ENCODE measurements at regions not wholly inside any gene's neighbourhood (a gene's known extent, or its start where the extent isn't known, plus 50 kb on each side); places are given as distances from the start of the nearest gene placed in this dataset.

GRCh38 chr3:95088464-95088863 is 1025.6 kb downstream of the NSUN3 start:
- TF ChIP-seq, protein P1, sequence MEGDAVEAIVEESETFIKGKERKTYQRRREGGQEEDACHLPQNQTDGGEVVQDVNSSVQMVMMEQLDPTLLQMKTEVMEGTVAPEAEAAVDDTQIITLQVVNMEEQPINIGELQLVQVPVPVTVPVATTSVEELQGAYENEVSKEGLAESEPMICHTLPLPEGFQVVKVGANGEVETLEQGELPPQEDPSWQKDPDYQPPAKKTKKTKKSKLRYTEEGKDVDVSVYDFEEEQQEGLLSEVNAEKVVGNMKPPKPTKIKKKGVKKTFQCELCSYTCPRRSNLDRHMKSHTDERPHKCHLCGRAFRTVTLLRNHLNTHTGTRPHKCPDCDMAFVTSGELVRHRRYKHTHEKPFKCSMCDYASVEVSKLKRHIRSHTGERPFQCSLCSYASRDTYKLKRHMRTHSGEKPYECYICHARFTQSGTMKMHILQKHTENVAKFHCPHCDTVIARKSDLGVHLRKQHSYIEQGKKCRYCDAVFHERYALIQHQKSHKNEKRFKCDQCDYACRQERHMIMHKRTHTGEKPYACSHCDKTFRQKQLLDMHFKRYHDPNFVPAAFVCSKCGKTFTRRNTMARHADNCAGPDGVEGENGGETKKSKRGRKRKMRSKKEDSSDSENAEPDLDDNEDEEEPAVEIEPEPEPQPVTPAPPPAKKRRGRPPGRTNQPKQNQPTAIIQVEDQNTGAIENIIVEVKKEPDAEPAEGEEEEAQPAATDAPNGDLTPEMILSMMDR (IDR thresholded peaks at IDR 0.05; ENCODE audit: poor library complexity) = no peak
- TF ChIP-seq EZH2 (IDR thresholded peaks at IDR 0.05; ENCODE audit: borderline replicate concordance) (no peak), EZH2phosphoT487 (IDR thresholded peaks at IDR 0.05; ENCODE audit: low read depth, severe bottlenecking, unreplicated experiment) (no peak)
- DNase-seq (ENCODE audit: low spot score) = no peak
- H3K4me2 ChIP-seq = no peak overlapping the region
- H4K20me1 ChIP-seq (ENCODE audit: insufficient read depth, poor library complexity, severe bottlenecking) = no peaks in the 10 kb centered on the region
- H3K36me3 ChIP-seq (replicated peaks; ENCODE audit: insufficient read depth, low read depth) = no peaks in the 10 kb centered on the region
- H3K4me1 ChIP-seq (ENCODE audit: insufficient read depth) = no peaks in the 10 kb centered on the region
- no peak overlapping the region for H2AFZ ChIP-seq
- no peaks in the 10 kb centered on the region for H3K79me2 ChIP-seq
- H3K4me3 ChIP-seq = no peak overlapping the region
- no peaks in the 10 kb centered on the region for H3K9me3 ChIP-seq (ENCODE audit: low read depth)
- 94% methylated on average over 5 of the region's 5 CpGs for WGBS (ENCODE audit: low lambda C conversion rate, missing lambda C conversion rate)
- no peaks in the 10 kb centered on the region for H3K9me2 ChIP-seq (replicated peaks; ENCODE audit: insufficient read depth)
- H3K27ac ChIP-seq = no peak overlapping the region
- no peaks in the 10 kb centered on the region for H3K27me3 ChIP-seq

- no peaks in the 10 kb centered on the region for H4K20me1 ChIP-seq (ENCODE audit: insufficient read depth, poor library complexity, severe bottlenecking)
- TF ChIP-seq, protein P1 (IDR thresholded peaks at IDR 0.05; ENCODE audit: poor library complexity) = no peak
- no peak for TF ChIP-seq EZH2 (IDR thresholded peaks at IDR 0.05; ENCODE audit: borderline replicate concordance)
- TF ChIP-seq EZH2phosphoT487 (IDR thresholded peaks at IDR 0.05; ENCODE audit: low read depth, severe bottlenecking, unreplicated experiment) = no peak
- no peaks in the 10 kb centered on the region for H3K9me2 ChIP-seq (replicated peaks; ENCODE audit: insufficient read depth)
- H3K36me3 ChIP-seq (replicated peaks; ENCODE audit: insufficient read depth, low read depth) = no peaks in the 10 kb centered on the region
- WGBS (ENCODE audit: low lambda C conversion rate, missing lambda C conversion rate) = 91% methylated on average over 3 of the region's 3 CpGs
- H3K4me1 ChIP-seq (ENCODE audit: insufficient read depth) = no peaks in the 10 kb centered on the region
- no peaks in the 10 kb centered on the region for H3K27me3 ChIP-seq
- H2AFZ ChIP-seq = no peak overlapping the region
- no peaks in the 10 kb centered on the region for H3K79me2 ChIP-seq
- no peak overlapping the region for H3K4me2 ChIP-seq
- no peak overlapping the region for H3K4me3 ChIP-seq
- H3K27ac ChIP-seq = no peak overlapping the region
- H3K9me3 ChIP-seq (ENCODE audit: low read depth) = no peaks in the 10 kb centered on the region
- peak; percentile 6 for DNase-seq (ENCODE audit: low spot score)
These were observed 1034.6 kb downstream of the NSUN3 start for GRCh38 chr3:95097493-95097892.

GRCh38 chr3:95120921-95121320 is 1058.1 kb downstream of the NSUN3 start:
- no peak overlapping the region for H3K4me3 ChIP-seq
- no peaks in the 10 kb centered on the region for H3K27me3 ChIP-seq
- no peak for TF ChIP-seq EZH2 (IDR thresholded peaks at IDR 0.05; ENCODE audit: borderline replicate concordance)
- no peak for TF ChIP-seq EZH2phosphoT487 (IDR thresholded peaks at IDR 0.05; ENCODE audit: low read depth, severe bottlenecking, unreplicated experiment)
- TF ChIP-seq, protein P1 (IDR thresholded peaks at IDR 0.05; ENCODE audit: poor library complexity) = no peak
- DNase-seq (ENCODE audit: low spot score) = no peak
- H3K36me3 ChIP-seq (replicated peaks; ENCODE audit: insufficient read depth, low read depth) = no peaks in the 10 kb centered on the region
- no peak overlapping the region for H3K4me2 ChIP-seq
- WGBS (ENCODE audit: low lambda C conversion rate, missing lambda C conversion rate) = 56% methylated on average over 3 of the region's 3 CpGs
- H3K9me2 ChIP-seq (replicated peaks; ENCODE audit: insufficient read depth) = no peaks in the 10 kb centered on the region
- no peaks in the 10 kb centered on the region for H3K4me1 ChIP-seq (ENCODE audit: insufficient read depth)
- H3K27ac ChIP-seq = no peak overlapping the region
- H4K20me1 ChIP-seq (ENCODE audit: insufficient read depth, poor library complexity, severe bottlenecking) = no peaks in the 10 kb centered on the region
- H3K79me2 ChIP-seq = no peaks in the 10 kb centered on the region
- peak overlapping the region; percentile 55 for H2AFZ ChIP-seq
- H3K9me3 ChIP-seq (ENCODE audit: low read depth) = no peaks in the 10 kb centered on the region

DNA sequence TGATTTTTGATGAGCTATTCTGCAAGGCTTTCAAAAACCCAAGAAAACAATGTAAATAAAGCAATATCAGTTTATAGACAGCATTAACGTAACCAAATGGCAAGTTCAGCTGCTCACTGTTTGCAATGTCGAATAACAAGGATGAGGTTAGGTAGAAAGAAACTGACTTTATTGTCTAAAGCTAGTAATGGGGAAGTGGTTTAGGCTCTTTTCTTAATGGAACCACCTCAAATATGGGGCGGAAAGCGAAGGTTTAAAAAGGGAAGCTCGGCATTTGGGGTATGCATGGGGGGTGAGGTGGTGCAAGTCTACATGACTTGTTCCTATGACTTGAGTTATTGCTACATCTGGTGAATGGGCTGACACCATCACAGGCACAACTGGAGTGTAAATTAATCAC is 1060.2 kb downstream of the NSUN3 start:
- no peaks in the 10 kb centered on the region for H3K4me1 ChIP-seq (ENCODE audit: insufficient read depth)
- H3K27me3 ChIP-seq = no peaks in the 10 kb centered on the region
- no peaks in the 10 kb centered on the region for H3K36me3 ChIP-seq (replicated peaks; ENCODE audit: insufficient read depth, low read depth)
- H3K79me2 ChIP-seq = no peaks in the 10 kb centered on the region
- H3K4me2 ChIP-seq = no peak overlapping the region
- WGBS (ENCODE audit: low lambda C conversion rate, missing lambda C conversion rate) = 82% methylated on average over 5 of the region's 5 CpGs
- H3K9me2 ChIP-seq (replicated peaks; ENCODE audit: insufficient read depth) = no peaks in the 10 kb centered on the region
- no peak for TF ChIP-seq EZH2 (IDR thresholded peaks at IDR 0.05; ENCODE audit: borderline replicate concordance)
- no peak for TF ChIP-seq EZH2phosphoT487 (IDR thresholded peaks at IDR 0.05; ENCODE audit: low read depth, severe bottlenecking, unreplicated experiment)
- TF ChIP-seq, protein P1 (IDR thresholded peaks at IDR 0.05; ENCODE audit: poor library complexity) = no peak
- no peak overlapping the region for H3K4me3 ChIP-seq
- no peak for DNase-seq (ENCODE audit: low spot score)
- no peak overlapping the region for H3K27ac ChIP-seq
- no peak overlapping the region for H2AFZ ChIP-seq
- no peaks in the 10 kb centered on the region for H4K20me1 ChIP-seq (ENCODE audit: insufficient read depth, poor library complexity, severe bottlenecking)
- H3K9me3 ChIP-seq (ENCODE audit: low read depth) = no peaks in the 10 kb centered on the region
